GM13976 (cell line): ENCODE measurements at regions not wholly inside any gene's neighbourhood (a gene's known extent, or its start where the extent isn't known, plus 50 kb on each side); places are given as distances from the start of the nearest gene placed in this dataset.

Experiments
- DNase-seq: peaks from one replicate; pipeline ENCODE4 v3.0.0; 2012; ENCODE audit warnings: low spot score
- CTCF ChIP-seq: IDR thresholded peaks from 2 replicates; pipeline ENCODE4 v1.5.1; 2012; ENCODE audit warnings: borderline replicate concordance, mild to moderate bottlenecking; ENCODE audit not compliant: insufficient read depth; ENCODE audit errors: extremely low read depth, missing control alignments, control extremely low read depth
- in situ Hi-C: fragments of 300-500 bp; cut with MboI; formaldehyde crosslinking; loops from one replicate; pipeline ENCODE4 v1.12.0; 2022; ENCODE audit warnings: low sequenced_read_pairs, mixed read lengths, inconsistent platforms; ENCODE audit not compliant: unreplicated experiment

DNA sequence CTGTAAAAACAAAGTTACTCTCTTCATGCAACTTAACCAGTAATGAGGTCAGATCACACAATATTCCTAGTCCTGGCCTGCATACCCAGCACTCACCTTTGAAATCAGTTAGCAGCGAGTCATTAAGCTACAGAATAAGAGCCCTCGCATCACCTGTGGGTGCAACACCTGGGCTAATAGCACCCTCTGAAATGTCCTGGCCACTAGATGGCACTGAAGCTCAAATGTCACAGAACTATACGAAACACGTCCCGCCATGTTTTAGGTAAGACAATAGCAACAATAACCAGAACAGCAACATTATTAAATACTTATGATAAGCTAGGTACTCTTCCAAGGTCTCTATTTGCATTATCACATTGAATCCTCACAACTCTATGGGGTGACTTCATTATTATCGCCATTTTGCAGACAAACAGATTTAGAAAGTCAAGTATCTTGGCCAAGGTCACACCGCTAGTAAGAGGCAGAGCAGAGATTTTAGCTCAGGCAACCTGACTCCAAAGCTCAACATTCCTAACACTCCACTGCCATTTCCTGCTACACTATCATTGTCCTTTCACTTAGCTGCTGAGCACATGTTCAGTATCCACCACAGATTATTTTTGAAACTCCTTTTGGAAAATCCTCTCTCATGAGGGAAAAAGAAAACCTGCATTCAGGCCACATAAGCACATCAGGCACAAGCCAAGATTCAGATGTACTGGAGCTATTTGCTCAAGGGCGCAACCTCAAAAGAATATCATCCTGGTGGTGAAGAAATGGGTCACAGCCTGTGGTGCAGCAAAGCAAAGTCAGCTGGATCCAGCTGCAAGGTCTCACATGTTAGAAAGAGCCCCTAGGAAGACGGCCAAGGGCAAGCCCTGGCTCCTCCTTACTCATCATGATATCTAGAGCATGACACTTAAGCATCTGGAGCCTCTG, 59.5 kb upstream of the KDR start:
- in situ Hi-C loops: no loop called here
- TF ChIP-seq CTCF: no peak
- peak; percentile 12 for DNase-seq

DNA sequence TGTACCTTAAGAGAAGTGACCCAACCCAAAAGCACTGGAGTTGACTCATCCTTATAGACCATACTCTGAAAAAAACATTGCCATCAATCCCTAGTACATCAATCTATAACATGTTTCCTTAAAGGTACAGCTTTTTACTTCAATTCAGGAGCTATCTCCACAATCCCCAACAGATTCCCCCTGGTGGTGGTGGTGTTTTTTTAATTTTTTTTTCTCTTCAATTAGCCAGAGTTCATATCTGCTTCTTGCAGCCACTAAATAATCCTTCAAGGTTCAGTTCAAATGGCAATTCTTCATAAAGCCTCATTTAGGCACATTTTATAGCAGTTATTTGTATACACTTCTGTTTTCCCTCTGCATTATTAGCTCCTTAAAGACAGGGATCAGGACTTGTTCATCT, 60.7 kb upstream of the KDR start:
- no peak for DNase-seq
- TF ChIP-seq CTCF: no peak
- in situ Hi-C loops: no loop called here

- in situ Hi-C loops: no loop called here
- TF ChIP-seq CTCF: no peak
- no peak for DNase-seq
Observed at GRCh38 chr4:55186700-55187099, 61.3 kb upstream of the KDR start.

GRCh38 chr4:55214172-55214571, 88.8 kb upstream of the KDR start:
- DNase-seq: no peak
- in situ Hi-C loops: no loop called here
- TF ChIP-seq CTCF: no peak

DNA sequence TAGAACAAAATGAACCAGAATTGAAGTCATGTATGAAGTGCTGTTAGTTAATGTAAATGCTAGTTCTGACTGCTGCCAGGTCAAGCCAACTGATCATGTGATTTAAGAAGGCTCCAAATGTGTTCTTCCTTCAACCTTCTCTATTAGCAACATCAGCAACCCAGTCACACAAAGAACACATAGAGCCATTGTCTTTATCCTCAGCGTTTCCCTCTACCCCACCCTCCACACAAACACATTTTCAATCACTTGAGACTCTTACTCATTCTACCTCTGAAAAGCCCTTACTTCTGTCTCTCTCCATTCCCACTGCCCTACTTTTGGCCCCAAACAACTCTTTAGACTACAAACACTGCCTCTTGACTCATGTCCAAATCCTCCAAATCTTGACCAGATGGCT, 89.7 kb upstream of the KDR start:
- no peak for DNase-seq
- no peak for TF ChIP-seq CTCF
- in situ Hi-C loops: no loop called here

DNA sequence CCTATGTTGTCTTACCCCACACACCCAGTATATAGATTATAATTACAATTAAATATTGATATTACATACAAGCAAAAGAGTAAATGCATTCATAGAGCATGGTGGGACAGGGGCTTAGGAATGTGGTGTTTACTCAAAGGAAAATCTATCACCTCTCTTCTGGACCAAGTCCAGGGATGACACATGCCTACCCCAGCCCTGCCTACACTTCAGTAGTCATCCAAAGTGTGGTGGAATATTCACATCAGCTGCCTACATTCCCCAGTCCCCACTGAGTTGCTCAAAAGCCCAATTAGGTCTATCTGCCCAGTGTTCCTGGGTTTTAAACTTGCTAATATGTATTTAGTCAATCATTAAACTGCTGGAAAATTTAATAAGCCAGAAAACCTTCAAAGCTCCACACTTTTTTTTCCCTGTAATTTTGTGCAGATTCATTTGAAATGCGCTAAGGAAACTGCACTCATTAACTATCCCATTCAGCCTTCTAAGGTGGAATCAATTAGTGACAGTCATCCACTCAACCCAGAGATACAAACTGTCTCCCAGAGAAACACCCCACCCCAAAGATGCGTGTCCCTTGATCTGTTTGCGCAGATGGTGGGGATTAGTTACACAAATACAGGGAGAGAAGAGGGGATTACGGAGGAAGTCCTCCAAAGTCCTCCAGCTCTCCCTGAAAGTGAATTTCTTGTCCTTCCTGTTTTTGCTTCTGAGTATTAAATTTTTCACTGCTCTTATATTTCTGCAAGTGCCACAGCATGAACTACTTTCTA, 91.7 kb upstream of the KDR start:
- TF ChIP-seq CTCF: no peak
- in situ Hi-C loops: no loop called here
- no peak for DNase-seq
